ENCODE measurements at regions not wholly inside any gene's neighbourhood (a gene's known extent, or its start where the extent isn't known, plus 50 kb on each side); places are given as distances from the start of the nearest gene placed in this dataset.
"Not testable (repeated sequence)": the region's sequence is repeated elsewhere in the genome, so short reads cannot be mapped to it uniquely, and the experiment has no call there.

DNA sequence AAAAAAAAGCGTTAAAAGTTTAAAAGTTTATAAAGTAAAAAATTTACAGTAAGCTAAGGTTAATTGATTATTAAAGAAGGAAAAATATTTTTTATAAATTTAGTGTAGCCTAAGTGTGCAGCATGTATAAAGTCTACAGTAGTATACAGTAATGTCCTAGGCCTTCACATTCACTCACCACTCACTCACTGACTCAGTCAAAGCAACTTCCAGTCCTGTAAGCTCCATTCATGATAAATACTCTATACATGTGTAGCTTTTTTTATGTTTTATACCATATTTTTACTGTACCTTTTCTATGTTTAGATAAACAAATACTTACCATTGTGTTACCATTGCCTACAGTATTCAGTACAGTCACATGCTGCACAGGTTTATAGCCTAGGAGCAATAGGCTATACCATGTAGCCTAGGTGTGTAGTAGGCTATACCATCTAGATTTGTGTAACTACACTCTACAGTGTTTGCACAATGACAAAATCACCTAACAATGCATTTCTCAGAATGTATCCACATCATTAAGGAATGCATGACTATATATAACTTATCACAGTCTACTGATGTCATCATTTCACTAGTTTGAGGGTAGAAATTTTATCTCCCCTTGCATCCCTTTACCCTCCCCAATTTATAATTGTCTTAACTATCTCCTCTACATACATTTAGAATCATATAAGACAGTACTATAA lies 158.4 kb upstream of the USP9X start:
- not testable (repeated sequence) for TF ChIP-seq EZH2 (IDR thresholded peaks at IDR 0.05; ENCODE audit: low read depth, low read length, severe bottlenecking); RFX5 (IDR thresholded peaks at IDR 0.05; ENCODE audit: borderline replicate concordance, low read depth, low read length); JUN (IDR thresholded peaks at IDR 0.05; ENCODE audit: low read depth, low read length); ZNF274 (IDR thresholded peaks at IDR 0.05; ENCODE audit: borderline replicate concordance, extremely low read depth, low read length); RAD21 (IDR thresholded peaks at IDR 0.05 in 1 of 2, conservative IDR thresholded peaks at IDR 0.05 in 1 of 2; ENCODE audit: low read depth in 2 of 2, low read length in 2 of 2); KDM1A (IDR thresholded peaks at IDR 0.05; ENCODE audit: borderline replicate concordance, low read length)

Data from H1 (cell line).